ENCODE measurements at regions not wholly inside any gene's neighbourhood (a gene's known extent, or its start where the extent isn't known, plus 50 kb on each side); places are given as distances from the start of the nearest gene placed in this dataset.

GRCh38 chr9:91027005-91027404, 225.4 kb downstream of the SYK start:
- no peak overlapping the region for H3K4me3 ChIP-seq (ENCODE audit: low read depth, low read length)
- DNase-seq (ENCODE audit: low read depth): no peak
- TF ChIP-seq CTCF (IDR thresholded peaks at IDR 0.05; ENCODE audit: insufficient read depth, low read depth, low read length): no peak

- DNase-seq (ENCODE audit: low read depth): no peak
- no peak overlapping the region for H3K4me3 ChIP-seq (ENCODE audit: low read depth, low read length)
- no peak for TF ChIP-seq CTCF (IDR thresholded peaks at IDR 0.05; ENCODE audit: insufficient read depth, low read depth, low read length)
These were observed 226.7 kb downstream of the SYK start for GRCh38 chr9:91028166-91028827.

GRCh38 chr9:91029650-91030361, 228.2 kb downstream of the SYK start:
- H3K4me3 ChIP-seq (ENCODE audit: low read depth, low read length): no peak overlapping the region
- DNase-seq (ENCODE audit: low read depth): no peak
- no peak for TF ChIP-seq CTCF (IDR thresholded peaks at IDR 0.05; ENCODE audit: insufficient read depth, low read depth, low read length)

GRCh38 chr9:91032121-91032531, 230.5 kb downstream of the SYK start:
- H3K4me3 ChIP-seq (ENCODE audit: low read depth, low read length): no peak overlapping the region
- DNase-seq (ENCODE audit: low read depth): no peak
- TF ChIP-seq CTCF (IDR thresholded peaks at IDR 0.05; ENCODE audit: insufficient read depth, low read depth, low read length): no peak

- TF ChIP-seq CTCF (IDR thresholded peaks at IDR 0.05; ENCODE audit: insufficient read depth, low read depth, low read length): no peak
- DNase-seq (ENCODE audit: low read depth): no peak
- H3K4me3 ChIP-seq (ENCODE audit: low read depth, low read length): no peak overlapping the region
These were observed 231.7 kb downstream of the SYK start for GRCh38 chr9:91033270-91033669.

- TF ChIP-seq CTCF (IDR thresholded peaks at IDR 0.05; ENCODE audit: insufficient read depth, low read depth, low read length): peak; percentile 53
- DNase-seq (ENCODE audit: low read depth): no peak
- H3K4me3 ChIP-seq (ENCODE audit: low read depth, low read length): no peak overlapping the region
These were observed 232.2 kb downstream of the SYK start for GRCh38 chr9:91033797-91034196.

All from fibroblast of villous mesenchyme (primary cell).